COLO829 (cell line): ENCODE measurements at regions not wholly inside any gene's neighbourhood (a gene's known extent, or its start where the extent isn't known, plus 50 kb on each side); places are given as distances from the start of the nearest gene placed in this dataset.
"Not testable (repeated sequence)": the region's sequence is repeated elsewhere in the genome, so short reads cannot be mapped to it uniquely, and the experiment has no call there.

Experiments
- DNase-seq: peaks from one replicate; pipeline ENCODE4 v3.0.0; 2012; ENCODE audit warnings: low spot score

DNA sequence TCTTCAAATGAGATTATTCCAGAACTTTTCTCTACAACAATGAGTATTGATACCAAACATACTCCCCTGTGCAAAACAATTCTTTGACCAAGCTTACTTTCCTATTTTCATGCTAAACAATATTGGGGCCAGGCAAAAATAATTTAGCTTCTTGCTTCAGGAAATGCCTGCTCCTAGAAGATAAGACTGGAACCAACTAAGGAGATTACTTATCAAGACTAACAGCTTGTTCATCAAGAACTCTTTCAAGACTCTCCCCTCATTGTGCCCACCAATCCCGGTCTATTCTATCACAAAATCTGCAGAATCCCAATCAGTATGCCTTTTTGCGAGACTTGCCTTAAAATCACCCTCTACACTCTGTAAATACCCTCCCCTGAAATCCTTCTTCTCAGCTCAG is 536.6 kb downstream of the RWDD3 start:
- no peak for DNase-seq

- no peak for DNase-seq
Measured at GRCh38 chr1:95778217-95778616, 544.2 kb downstream of the RWDD3 start.

DNA sequence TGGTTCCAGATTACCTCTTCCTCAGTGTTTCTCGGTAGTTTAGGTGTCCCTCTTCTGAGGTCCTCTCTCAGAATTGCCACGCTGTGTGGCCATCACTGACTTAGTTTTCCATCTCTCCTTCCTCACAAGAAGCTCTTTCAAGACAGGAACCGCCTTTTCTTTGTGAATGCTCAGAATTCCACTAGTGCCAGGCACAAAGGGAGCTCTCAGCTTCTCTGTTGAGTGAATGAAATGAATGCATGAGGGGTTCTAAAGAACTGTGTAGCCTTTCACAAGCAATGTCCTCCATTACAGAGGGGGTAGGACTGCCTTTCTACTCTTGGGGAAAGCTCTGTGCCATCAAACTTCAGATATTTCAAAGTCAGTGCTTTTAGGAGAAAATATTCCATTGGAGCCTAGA is 546.8 kb downstream of the RWDD3 start:
- DNase-seq = no peak

DNA sequence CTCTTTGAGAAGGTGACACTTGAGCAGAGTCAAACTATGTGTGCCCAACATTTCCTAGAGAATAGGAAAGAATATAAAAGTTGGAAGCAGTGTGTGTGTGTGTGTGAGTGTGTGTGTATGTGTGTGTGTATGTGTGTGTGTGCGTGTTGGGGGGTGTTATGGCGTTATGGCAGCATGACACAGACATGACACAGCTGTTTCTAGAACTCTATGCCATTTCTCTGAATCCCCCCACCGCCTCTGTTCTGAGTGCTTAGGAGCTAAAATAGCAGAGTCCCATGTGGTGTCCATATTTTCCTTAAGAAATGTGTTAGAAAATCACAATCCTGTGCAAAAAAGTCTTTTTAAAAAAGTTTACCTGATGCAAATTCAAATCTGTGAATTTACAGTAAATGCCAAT is 556.1 kb downstream of the RWDD3 start:
- no peak for DNase-seq

DNA sequence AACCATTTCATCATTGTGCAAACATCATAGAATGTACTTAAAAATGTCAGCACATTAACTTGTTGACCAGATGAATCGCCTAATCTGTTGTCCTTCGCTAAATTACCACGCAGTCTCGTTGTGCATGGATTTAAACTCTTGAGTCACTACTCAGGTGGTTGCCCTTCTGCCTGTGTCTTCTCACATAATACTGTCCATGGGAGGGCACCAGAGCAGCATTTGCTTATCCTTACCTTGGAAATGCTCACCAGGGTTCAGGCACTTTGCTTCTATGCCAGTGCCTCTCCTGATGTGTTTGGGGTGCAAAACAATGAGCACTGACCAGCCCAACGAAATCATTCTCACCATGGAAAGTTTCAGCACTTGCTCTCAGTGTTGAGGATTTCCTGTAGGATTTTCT is 559.9 kb downstream of the RWDD3 start:
- DNase-seq = no peak

GRCh38 chr1:95797761-95798160 is 563.8 kb downstream of the RWDD3 start:
- not testable (repeated sequence) for DNase-seq

DNA sequence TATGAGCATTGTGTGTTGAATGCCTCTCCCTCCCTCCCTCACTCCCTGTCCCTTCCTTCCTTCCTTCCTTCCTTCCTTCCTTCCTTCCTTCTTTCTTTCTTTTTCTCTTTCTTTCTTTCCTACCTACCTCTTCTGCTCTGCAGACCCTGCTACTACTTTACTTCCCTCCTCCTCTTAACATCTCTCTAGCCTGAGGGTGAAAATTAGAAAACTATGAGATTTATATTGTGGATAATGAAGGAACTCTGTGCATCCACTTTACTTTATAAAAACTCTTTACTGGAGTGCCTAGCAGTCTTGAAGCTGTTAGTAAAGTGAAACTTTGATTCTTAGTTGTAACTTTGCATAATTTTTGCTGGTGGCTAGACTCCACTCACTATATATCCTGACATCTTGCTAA is 572.2 kb downstream of the RWDD3 start:
- no peak for DNase-seq

DNA sequence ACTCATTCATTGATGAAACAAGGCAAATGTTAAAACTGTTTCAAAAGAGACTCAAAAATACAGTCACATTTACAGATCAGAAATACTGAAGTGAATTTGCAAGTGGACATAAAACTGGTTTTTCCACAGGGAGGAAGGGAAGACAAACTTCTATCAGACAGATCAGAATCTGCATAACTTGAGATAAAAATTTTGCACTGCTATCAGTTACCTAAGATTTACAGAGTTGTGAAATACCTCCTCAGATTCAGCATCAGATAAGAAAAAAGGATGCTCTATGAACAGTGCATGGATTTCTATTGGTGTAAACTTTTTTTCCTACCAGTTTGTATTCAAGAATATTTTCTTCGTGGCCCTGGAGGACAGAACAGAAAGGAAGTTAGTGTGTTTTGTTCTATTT is 575.4 kb downstream of the RWDD3 start:
- DNase-seq = no peak

DNA sequence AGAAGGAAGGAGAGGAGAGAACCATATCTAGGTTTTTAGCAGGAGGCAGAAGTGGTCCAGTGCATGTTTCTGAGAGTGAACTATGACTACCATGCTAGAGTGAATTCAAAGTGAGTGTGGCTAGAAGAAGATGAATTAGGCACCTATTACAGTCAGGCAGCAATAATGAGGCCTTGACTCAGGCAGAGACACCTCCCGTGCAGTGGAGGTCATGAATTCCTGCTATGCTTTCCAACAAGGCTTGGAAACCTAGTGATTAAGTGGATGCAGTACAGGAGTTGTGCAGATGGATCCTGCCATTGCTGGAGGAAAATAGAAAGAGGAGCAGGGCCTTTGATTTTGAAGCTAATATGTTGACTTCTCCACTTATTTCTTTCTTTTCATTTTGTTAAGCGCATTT is 581.5 kb downstream of the RWDD3 start:
- DNase-seq = no peak

DNA sequence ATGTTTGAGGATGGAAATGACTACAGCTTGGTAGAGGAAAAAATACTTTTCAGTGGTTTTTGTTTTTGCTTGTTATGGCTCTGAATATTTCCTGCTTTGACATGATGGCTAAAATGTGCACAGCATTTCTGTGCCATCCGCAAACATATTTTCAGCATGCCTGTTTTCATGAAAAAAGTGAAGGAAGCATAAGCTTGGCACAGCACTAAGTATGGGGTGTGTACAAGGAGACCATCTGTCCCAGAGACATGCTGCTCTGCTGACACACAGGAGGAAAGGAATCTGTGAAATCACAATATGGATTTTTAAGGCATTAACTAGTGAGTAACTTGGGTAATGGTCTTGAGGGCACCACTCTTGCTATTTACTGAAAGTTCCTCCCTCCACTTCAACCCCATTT is 595.5 kb downstream of the RWDD3 start:
- DNase-seq = no peak

GRCh38 chr1:95832370-95832769 is 598.4 kb downstream of the RWDD3 start:
- no peak for DNase-seq

GRCh38 chr1:95849439-95849838 is 615.4 kb downstream of the RWDD3 start:
- no peak for DNase-seq

- DNase-seq = no peak
Measured at GRCh38 chr1:95850165-95850649, 616.2 kb downstream of the RWDD3 start.

GRCh38 chr1:95850763-95851162 is 616.8 kb downstream of the RWDD3 start:
- DNase-seq = no peak

DNA sequence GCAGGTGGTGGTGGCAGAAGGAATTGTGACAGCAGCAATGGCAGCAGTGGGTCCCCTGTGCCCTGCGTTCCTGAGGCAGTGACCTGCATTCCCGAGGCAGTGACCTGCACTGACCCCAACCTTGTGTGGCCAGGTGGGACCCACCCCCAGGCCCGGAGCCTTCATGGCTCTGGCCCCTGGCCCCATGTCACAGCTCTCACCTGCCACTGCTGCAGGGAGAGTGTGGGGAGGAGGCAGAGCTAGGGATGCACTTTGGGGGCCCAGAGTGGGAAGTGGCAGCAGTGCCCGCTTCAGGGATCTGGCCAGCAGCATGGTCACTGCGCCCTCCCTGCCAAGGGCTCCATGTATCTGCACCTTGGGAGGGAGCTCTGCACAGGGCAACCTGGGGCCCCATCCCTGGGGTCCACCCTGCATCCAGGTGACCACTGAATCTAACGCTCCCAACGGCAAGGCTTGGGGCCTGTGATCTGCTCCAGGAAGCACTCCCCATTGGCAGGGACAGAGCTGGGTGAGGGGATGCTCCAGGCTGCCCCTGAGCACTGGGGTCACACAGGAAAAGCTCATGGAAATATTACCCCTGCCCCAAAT is 618.6 kb downstream of the RWDD3 start:
- no peak for DNase-seq

DNA sequence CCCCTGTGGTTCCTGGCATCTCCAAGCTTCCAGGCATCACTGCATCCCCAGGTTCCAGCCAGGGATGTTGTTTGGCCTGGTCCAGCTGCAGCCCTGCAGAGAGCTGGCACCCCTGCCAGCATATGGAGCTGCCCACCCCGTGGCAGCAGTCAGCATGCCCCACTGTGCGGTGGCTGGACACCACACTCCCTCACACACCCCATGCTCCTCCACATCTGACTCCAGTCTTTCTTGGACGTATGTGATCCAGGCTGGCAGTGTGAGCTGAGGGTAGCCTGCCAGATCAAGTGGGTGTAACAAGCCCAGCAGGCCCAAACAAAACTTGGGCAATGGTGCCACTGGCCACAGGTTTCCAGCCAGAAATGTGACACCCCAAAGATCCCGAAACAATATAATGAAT is 620.4 kb downstream of the RWDD3 start:
- no peak for DNase-seq

- no peak for DNase-seq
Measured at GRCh38 chr1:95863086-95863485, 629.1 kb downstream of the RWDD3 start.

DNA sequence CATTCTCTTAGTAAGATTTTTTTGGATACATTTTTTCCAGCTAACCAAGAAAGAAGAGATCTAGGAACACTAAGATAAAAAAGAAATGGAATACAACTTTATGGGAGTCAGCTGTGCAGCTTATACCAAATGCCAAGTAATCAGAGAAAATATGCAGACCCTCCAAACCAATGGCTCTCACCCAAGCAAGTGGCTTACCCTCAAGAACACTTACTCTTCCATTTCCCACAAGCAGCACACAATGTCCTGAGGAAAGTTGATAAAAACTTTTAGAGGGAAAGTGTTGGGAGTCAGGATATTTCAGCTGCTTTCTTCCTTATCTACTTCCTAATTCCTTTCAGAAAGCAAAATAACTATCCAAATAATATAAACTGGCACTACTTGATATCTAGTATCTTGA is 631.8 kb downstream of the RWDD3 start:
- DNase-seq = no peak

DNA sequence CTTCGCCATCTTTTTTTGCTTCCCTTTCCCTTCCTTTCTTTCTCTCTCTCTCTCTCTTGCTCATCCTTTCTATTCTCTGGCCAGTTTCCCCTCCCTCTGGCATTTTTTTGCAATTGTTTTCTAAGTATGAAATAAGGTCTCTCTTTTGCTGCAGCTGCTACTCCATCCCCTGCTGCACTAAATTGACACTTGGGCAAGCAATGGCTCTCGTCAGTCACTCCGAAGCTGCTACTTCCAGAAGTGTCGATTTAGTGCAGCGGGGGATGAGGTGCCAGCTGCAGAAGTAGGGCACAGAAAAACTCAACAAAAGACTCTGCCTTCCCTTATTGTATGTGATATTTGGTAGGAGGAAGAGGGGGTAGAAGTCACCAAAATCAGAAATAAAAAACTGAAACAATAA is 642.3 kb downstream of the RWDD3 start:
- DNase-seq = no peak

GRCh38 chr1:95879498-95880050 is 645.6 kb downstream of the RWDD3 start:
- DNase-seq = no peak

DNA sequence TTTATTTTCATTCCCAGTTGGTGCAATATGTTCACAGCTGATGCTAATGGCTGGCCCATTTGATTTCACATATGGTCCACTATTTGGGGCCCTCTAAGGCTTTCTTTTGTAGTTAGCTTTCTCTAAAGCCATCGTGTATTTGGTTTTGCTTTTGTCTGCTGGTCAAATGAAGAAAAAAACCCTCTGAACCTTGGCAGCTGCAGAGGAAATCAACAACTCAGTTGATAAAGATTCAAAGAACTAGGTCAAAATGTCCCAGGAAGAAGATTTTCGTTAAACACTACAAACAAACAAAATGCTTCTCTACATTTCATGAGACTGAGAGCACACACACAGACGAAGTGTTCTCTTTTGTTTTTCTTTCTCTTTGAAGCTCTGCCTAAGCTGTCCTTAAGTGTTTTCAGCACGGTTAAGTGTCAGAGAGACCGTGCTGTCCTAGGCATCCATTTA is 655.0 kb downstream of the RWDD3 start:
- DNase-seq = no peak

DNA sequence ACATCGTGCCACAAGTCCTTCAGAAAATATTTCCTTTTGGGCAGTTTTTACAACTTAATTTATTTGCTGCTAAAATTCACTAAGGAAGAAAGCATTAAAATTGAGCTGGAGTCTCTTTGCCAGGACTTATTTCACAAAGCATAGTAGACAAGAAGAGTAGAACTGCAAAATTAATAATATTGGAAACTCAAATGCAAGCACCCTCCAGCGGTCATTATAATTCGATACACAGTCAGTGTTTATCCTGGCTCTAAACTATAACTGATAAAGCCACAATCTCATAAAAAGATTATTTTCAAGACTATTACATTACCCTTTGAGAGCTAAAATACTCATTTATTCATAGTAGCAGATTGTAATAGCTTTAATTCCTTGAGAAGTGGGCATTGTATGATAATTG is 655.4 kb downstream of the RWDD3 start:
- no peak for DNase-seq

- DNase-seq = no peak
Measured at GRCh38 chr1:95893921-95894320, 659.9 kb downstream of the RWDD3 start.

DNA sequence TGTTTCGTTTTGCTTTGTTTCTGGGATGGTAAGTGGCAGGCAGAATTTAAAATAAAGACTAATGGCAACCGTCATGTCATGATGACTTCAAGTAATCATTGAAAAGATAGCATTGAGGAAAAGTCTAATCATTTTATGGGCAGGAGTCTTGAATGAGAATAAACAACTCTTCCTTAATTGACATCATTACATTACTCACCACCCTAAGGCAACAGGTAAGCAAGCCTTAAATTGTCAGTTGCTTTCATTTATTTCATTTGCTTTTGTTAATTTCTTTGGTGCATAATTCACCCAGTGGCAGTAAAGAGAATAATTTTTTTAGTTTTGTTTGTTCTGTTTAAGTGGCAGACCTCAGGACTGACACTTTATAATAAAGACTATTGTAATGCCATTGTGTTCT is 669.0 kb downstream of the RWDD3 start:
- DNase-seq = no peak
